ENCODE measurements at regions not wholly inside any gene's neighbourhood (a gene's known extent, or its start where the extent isn't known, plus 50 kb on each side); places are given as distances from the start of the nearest gene placed in this dataset.

DNA sequence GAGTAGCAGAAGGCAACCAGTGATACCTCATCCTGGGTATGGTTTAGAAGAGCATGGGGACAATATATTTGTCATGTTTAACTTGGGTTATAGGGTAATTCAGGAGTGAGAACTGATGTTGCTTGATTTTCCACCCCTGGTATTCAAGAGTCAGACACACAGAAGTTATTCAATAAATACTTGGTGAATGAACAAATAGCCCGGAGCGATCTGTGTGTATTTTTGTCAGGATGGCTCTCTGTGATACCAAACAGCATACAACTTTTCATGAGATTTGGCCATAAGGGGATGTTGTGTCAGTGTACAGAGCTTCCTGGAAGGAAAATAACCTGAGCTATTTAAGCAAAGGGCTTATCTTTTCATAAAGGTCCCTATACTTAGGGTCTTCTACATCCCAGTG, 270.2 kb upstream of the C1orf87 start:
- no CpG with 5 or more reads among the region's 2 CpGs for WGBS
- no peak overlapping the region for H2BK120ac ChIP-seq (ENCODE audit: low read depth, low read length)
- H4K8ac ChIP-seq (ENCODE audit: low read length): no peak overlapping the region
- H3K27me3 ChIP-seq (ENCODE audit: control insufficient read depth in 1 of 2, insufficient read depth in 1 of 2, low read length in 2 of 2): no peaks in the 10 kb centered on the region
- H3K36me3 ChIP-seq (ENCODE audit: control insufficient read depth in 1 of 2, insufficient read depth in 2 of 2, low read depth in 1 of 2, low read length in 2 of 2): no peaks in the 10 kb centered on the region
- no peak overlapping the region for H4K91ac ChIP-seq (ENCODE audit: low read length)
- no peak overlapping the region for H3K14ac ChIP-seq (ENCODE audit: low read length in 2 of 2)
- H2BK12ac ChIP-seq (ENCODE audit: low read length in 2 of 2): no peak overlapping the region
- H3K9me3 ChIP-seq (ENCODE audit: control insufficient read depth, low read length): no peaks in the 10 kb centered on the region
- no peak overlapping the region for H2BK15ac ChIP-seq (ENCODE audit: low read depth, poor library complexity, severe bottlenecking)
- no peak overlapping the region for H3K23ac ChIP-seq (ENCODE audit: low read length in 2 of 2)
- H2AFZ ChIP-seq (ENCODE audit: low read depth, low read length): no peak overlapping the region
- H3K4me1 ChIP-seq (ENCODE audit: control insufficient read depth, insufficient read depth, low read depth, low read length): no peaks in the 10 kb centered on the region
- no peak overlapping the region for H2BK5ac ChIP-seq (ENCODE audit: low read depth, low read length, poor library complexity, severe bottlenecking)
- H3K4me3 ChIP-seq (ENCODE audit: insufficient read depth in 1 of 2, low read depth in 1 of 2, low read length in 2 of 2): no peak overlapping the region
- no peak for DNase-seq
- no peak overlapping the region for H3K27ac ChIP-seq (ENCODE audit: low read length, poor library complexity, severe bottlenecking)
- no peak overlapping the region for H3K18ac ChIP-seq (ENCODE audit: low read depth in 1 of 2, low read length in 2 of 2)
- H3K4me2 ChIP-seq (ENCODE audit: low read length, poor library complexity, severe bottlenecking): no peak overlapping the region
- no peak overlapping the region for H3K9ac ChIP-seq (ENCODE audit: low read length)
- H3K79me1 ChIP-seq (replicated peaks; ENCODE audit: low read length, poor library complexity, severe bottlenecking): no peaks in the 10 kb centered on the region
- no peak overlapping the region for H2AK5ac ChIP-seq (ENCODE audit: low read length, severe bottlenecking)
- H3K4ac ChIP-seq (ENCODE audit: low read depth in 1 of 2, low read length in 2 of 2): no peak overlapping the region

- no peak overlapping the region for H2BK12ac ChIP-seq (ENCODE audit: low read length in 2 of 2)
- H3K9me3 ChIP-seq (ENCODE audit: control insufficient read depth, low read length): no peaks in the 10 kb centered on the region
- no peak overlapping the region for H3K23ac ChIP-seq (ENCODE audit: low read length in 2 of 2)
- H2BK120ac ChIP-seq (ENCODE audit: low read depth, low read length): no peak overlapping the region
- H3K14ac ChIP-seq (ENCODE audit: low read length in 2 of 2): no peak overlapping the region
- no peak overlapping the region for H3K4me3 ChIP-seq (ENCODE audit: insufficient read depth in 1 of 2, low read depth in 1 of 2, low read length in 2 of 2)
- H3K9ac ChIP-seq (ENCODE audit: low read length): no peak overlapping the region
- H3K4me1 ChIP-seq (ENCODE audit: control insufficient read depth, insufficient read depth, low read depth, low read length): no peaks in the 10 kb centered on the region
- no peak overlapping the region for H2BK15ac ChIP-seq (ENCODE audit: low read depth, poor library complexity, severe bottlenecking)
- DNase-seq: no peak
- H3K79me1 ChIP-seq (replicated peaks; ENCODE audit: low read length, poor library complexity, severe bottlenecking): no peaks in the 10 kb centered on the region
- H3K4ac ChIP-seq (ENCODE audit: low read depth in 1 of 2, low read length in 2 of 2): no peak overlapping the region
- H3K4me2 ChIP-seq (ENCODE audit: low read length, poor library complexity, severe bottlenecking): no peak overlapping the region
- no peak overlapping the region for H4K8ac ChIP-seq (ENCODE audit: low read length)
- no peak overlapping the region for H2BK5ac ChIP-seq (ENCODE audit: low read depth, low read length, poor library complexity, severe bottlenecking)
- no peak overlapping the region for H2AK5ac ChIP-seq (ENCODE audit: low read length, severe bottlenecking)
- no peak overlapping the region for H3K27ac ChIP-seq (ENCODE audit: low read length, poor library complexity, severe bottlenecking)
- no peaks in the 10 kb centered on the region for H3K36me3 ChIP-seq (ENCODE audit: control insufficient read depth in 1 of 2, insufficient read depth in 2 of 2, low read depth in 1 of 2, low read length in 2 of 2)
- no peaks in the 10 kb centered on the region for H3K27me3 ChIP-seq (ENCODE audit: control insufficient read depth in 1 of 2, insufficient read depth in 1 of 2, low read length in 2 of 2)
- H3K18ac ChIP-seq (ENCODE audit: low read depth in 1 of 2, low read length in 2 of 2): no peak overlapping the region
- H2AFZ ChIP-seq (ENCODE audit: low read depth, low read length): no peak overlapping the region
- no peak overlapping the region for H4K91ac ChIP-seq (ENCODE audit: low read length)
- WGBS: 0% methylated on average over 1 of the region's 1 CpG
Measured at GRCh38 chr1:60342569-60342968, 269.0 kb upstream of the C1orf87 start.

DNA sequence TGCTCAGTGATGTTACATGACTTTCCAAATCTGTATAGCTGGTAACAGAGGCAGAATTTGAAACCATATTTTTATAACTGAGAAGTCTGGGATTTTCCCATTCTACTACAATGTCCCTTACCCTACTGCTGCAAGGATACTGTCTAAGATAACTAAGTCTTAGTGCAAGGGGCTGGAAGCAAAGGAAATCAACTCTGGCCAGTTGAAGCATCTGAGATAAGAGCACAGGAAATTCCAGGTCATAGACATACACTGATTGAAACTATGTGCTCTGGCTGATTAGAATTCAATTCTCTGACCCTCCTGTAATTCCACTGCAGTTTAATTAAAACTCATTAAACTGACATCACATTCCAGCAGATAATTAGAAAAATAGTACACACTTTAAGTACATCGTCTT, 267.7 kb upstream of the C1orf87 start:
- H3K36me3 ChIP-seq (ENCODE audit: control insufficient read depth in 1 of 2, insufficient read depth in 2 of 2, low read depth in 1 of 2, low read length in 2 of 2): no peaks in the 10 kb centered on the region
- no peak overlapping the region for H4K91ac ChIP-seq (ENCODE audit: low read length)
- no peak overlapping the region for H4K8ac ChIP-seq (ENCODE audit: low read length)
- H3K18ac ChIP-seq (ENCODE audit: low read depth in 1 of 2, low read length in 2 of 2): no peak overlapping the region
- H3K27me3 ChIP-seq (ENCODE audit: control insufficient read depth in 1 of 2, insufficient read depth in 1 of 2, low read length in 2 of 2): no peaks in the 10 kb centered on the region
- H3K23ac ChIP-seq (ENCODE audit: low read length in 2 of 2): no peak overlapping the region
- H2AK5ac ChIP-seq (ENCODE audit: low read length, severe bottlenecking): no peak overlapping the region
- H3K9ac ChIP-seq (ENCODE audit: low read length): no peak overlapping the region
- H2AFZ ChIP-seq (ENCODE audit: low read depth, low read length): no peak overlapping the region
- H3K14ac ChIP-seq (ENCODE audit: low read length in 2 of 2): no peak overlapping the region
- H2BK120ac ChIP-seq (ENCODE audit: low read depth, low read length): no peak overlapping the region
- H3K4ac ChIP-seq (ENCODE audit: low read depth in 1 of 2, low read length in 2 of 2): no peak overlapping the region
- no CpG with 5 or more reads among the region's 1 CpG for WGBS
- H3K4me2 ChIP-seq (ENCODE audit: low read length, poor library complexity, severe bottlenecking): no peak overlapping the region
- no peaks in the 10 kb centered on the region for H3K9me3 ChIP-seq (ENCODE audit: control insufficient read depth, low read length)
- DNase-seq: no peak
- no peak overlapping the region for H3K27ac ChIP-seq (ENCODE audit: low read length, poor library complexity, severe bottlenecking)
- no peak overlapping the region for H2BK12ac ChIP-seq (ENCODE audit: low read length in 2 of 2)
- H3K4me3 ChIP-seq (ENCODE audit: insufficient read depth in 1 of 2, low read depth in 1 of 2, low read length in 2 of 2): no peak overlapping the region
- H3K4me1 ChIP-seq (ENCODE audit: control insufficient read depth, insufficient read depth, low read depth, low read length): no peaks in the 10 kb centered on the region
- H2BK5ac ChIP-seq (ENCODE audit: low read depth, low read length, poor library complexity, severe bottlenecking): no peak overlapping the region
- no peak overlapping the region for H2BK15ac ChIP-seq (ENCODE audit: low read depth, poor library complexity, severe bottlenecking)
- H3K79me1 ChIP-seq (replicated peaks; ENCODE audit: low read length, poor library complexity, severe bottlenecking): no peaks in the 10 kb centered on the region

GRCh38 chr1:60331647-60332046, 258.1 kb upstream of the C1orf87 start:
- no peak overlapping the region for H3K23ac ChIP-seq (ENCODE audit: low read length in 2 of 2)
- no peak overlapping the region for H2BK120ac ChIP-seq (ENCODE audit: low read depth, low read length)
- H3K36me3 ChIP-seq (ENCODE audit: control insufficient read depth in 1 of 2, insufficient read depth in 2 of 2, low read depth in 1 of 2, low read length in 2 of 2): no peaks in the 10 kb centered on the region
- H3K79me1 ChIP-seq (replicated peaks; ENCODE audit: low read length, poor library complexity, severe bottlenecking): no peaks in the 10 kb centered on the region
- H3K4me1 ChIP-seq (ENCODE audit: control insufficient read depth, insufficient read depth, low read depth, low read length): no peaks in the 10 kb centered on the region
- DNase-seq: no peak
- H3K9ac ChIP-seq (ENCODE audit: low read length): no peak overlapping the region
- no peak overlapping the region for H3K18ac ChIP-seq (ENCODE audit: low read depth in 1 of 2, low read length in 2 of 2)
- peaks cover 5% of the 10 kb centered on the region for H3K9me3 ChIP-seq (ENCODE audit: control insufficient read depth, low read length)
- no peak overlapping the region for H2AK5ac ChIP-seq (ENCODE audit: low read length, severe bottlenecking)
- H3K4ac ChIP-seq (ENCODE audit: low read depth in 1 of 2, low read length in 2 of 2): no peak overlapping the region
- H3K27ac ChIP-seq (ENCODE audit: low read length, poor library complexity, severe bottlenecking): no peak overlapping the region
- no peak overlapping the region for H2BK15ac ChIP-seq (ENCODE audit: low read depth, poor library complexity, severe bottlenecking)
- H2AFZ ChIP-seq (ENCODE audit: low read depth, low read length): no peak overlapping the region
- H4K91ac ChIP-seq (ENCODE audit: low read length): no peak overlapping the region
- H3K14ac ChIP-seq (ENCODE audit: low read length in 2 of 2): no peak overlapping the region
- H4K8ac ChIP-seq (ENCODE audit: low read length): no peak overlapping the region
- no peak overlapping the region for H2BK5ac ChIP-seq (ENCODE audit: low read depth, low read length, poor library complexity, severe bottlenecking)
- no peaks in the 10 kb centered on the region for H3K27me3 ChIP-seq (ENCODE audit: control insufficient read depth in 1 of 2, insufficient read depth in 1 of 2, low read length in 2 of 2)
- WGBS: no CpG with 5 or more reads among the region's 1 CpG
- H3K4me2 ChIP-seq (ENCODE audit: low read length, poor library complexity, severe bottlenecking): no peak overlapping the region
- no peak overlapping the region for H2BK12ac ChIP-seq (ENCODE audit: low read length in 2 of 2)
- no peak overlapping the region for H3K4me3 ChIP-seq (ENCODE audit: insufficient read depth in 1 of 2, low read depth in 1 of 2, low read length in 2 of 2)
